ENCODE measurements at regions not wholly inside any gene's neighbourhood (a gene's known extent, or its start where the extent isn't known, plus 50 kb on each side); places are given as distances from the start of the nearest gene placed in this dataset.

DNA sequence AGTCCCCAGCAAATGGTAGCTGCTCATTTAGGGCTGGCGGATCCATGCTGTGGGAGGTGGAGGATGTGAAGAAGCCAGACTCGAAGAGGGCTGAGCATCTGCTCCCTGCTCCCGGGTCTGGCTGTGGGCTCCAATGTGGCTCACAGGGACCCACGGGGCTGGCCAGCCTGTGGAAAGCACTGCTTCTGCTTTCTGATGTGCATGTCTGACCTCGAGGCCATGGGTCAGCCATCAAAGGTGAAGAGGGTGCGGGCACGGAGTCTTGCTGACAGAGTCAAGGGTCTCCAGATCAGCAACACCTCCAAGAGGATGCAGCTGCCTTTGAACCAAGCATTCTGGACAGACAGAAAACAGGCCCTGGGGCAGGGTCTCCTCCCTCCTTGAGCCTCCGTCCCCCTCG lies 178.2 kb downstream of the INHBB start:
- DNase-seq (ENCODE audit: low spot score in 2 of 2) = no peak
- H3K36me3 ChIP-seq = no peaks in the 10 kb centered on the region
- no peaks in the 10 kb centered on the region for H3K9me3 ChIP-seq
- peaks cover 0 to 27% of the 10 kb centered on the region in 2 donors for H3K27me3 ChIP-seq
- H3K4me3 ChIP-seq = no peak overlapping the region
- no peak overlapping the region for H3K27ac ChIP-seq
- 88% methylated on average over 9 of the region's 9 CpGs for WGBS, 2 donors
- TF ChIP-seq POLR2A (IDR thresholded peaks at IDR 0.05) (no peak), EP300 (IDR thresholded peaks at IDR 0.05) (no peak)
- TF ChIP-seq, protein P1, sequence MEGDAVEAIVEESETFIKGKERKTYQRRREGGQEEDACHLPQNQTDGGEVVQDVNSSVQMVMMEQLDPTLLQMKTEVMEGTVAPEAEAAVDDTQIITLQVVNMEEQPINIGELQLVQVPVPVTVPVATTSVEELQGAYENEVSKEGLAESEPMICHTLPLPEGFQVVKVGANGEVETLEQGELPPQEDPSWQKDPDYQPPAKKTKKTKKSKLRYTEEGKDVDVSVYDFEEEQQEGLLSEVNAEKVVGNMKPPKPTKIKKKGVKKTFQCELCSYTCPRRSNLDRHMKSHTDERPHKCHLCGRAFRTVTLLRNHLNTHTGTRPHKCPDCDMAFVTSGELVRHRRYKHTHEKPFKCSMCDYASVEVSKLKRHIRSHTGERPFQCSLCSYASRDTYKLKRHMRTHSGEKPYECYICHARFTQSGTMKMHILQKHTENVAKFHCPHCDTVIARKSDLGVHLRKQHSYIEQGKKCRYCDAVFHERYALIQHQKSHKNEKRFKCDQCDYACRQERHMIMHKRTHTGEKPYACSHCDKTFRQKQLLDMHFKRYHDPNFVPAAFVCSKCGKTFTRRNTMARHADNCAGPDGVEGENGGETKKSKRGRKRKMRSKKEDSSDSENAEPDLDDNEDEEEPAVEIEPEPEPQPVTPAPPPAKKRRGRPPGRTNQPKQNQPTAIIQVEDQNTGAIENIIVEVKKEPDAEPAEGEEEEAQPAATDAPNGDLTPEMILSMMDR (IDR thresholded peaks at IDR 0.05) = no peak
- peaks cover 0 to 17% (median 0%) of the 10 kb centered on the region in 4 donors for H3K4me1 ChIP-seq

GRCh38 chr2:120525056-120526046 lies 179.4 kb downstream of the INHBB start:
- no peaks in the 10 kb centered on the region for H3K9me3 ChIP-seq
- no peak for DNase-seq (ENCODE audit: low spot score in 2 of 2)
- TF ChIP-seq EP300 (IDR thresholded peaks at IDR 0.05) (peak in 1 of 2 donors; percentile 41), POLR2A (IDR thresholded peaks at IDR 0.05) (no peak)
- no peaks in the 10 kb centered on the region for H3K36me3 ChIP-seq
- H3K27me3 ChIP-seq = peaks cover 0 to 27% of the 10 kb centered on the region in 2 donors
- no peak overlapping the region for H3K4me3 ChIP-seq
- H3K27ac ChIP-seq = peak overlapping the region in 1 of 4 donors; percentile 12
- peaks cover 0 to 17% (median 0%) of the 10 kb centered on the region in 4 donors for H3K4me1 ChIP-seq
- WGBS, 2 donors = 39 to 49% methylated on average over 18 of the region's 18 CpGs

DNA sequence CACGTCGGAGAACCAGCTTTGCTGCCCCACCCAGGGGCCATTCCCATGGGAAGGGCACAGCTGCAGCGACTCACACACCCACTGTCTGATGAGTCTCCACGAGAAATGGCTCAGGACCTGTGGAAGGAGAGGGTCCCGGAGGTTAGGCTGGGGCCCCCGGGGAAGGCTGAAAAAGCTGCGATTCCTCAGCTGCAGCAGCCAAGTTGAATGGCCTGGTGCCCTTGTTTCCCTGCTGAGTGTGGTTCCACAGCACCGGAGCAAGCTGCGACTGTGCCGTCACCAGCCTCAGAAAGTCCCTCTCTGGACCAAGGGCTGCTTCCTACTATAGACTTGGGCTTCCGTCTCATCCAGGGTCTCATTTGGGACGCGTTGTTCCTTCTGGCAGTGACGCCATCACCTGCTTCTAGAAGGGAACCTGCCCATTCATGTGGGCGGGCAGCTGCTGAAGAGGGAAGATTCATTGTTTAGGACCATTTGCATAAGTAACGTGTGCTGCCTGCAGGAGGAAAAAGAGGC lies 180.2 kb downstream of the INHBB start:
- peaks cover 0 to 19% (median 0%) of the 10 kb centered on the region in 4 donors for H3K4me1 ChIP-seq
- H3K27me3 ChIP-seq = peaks cover 0 to 27% of the 10 kb centered on the region in 2 donors
- TF ChIP-seq EP300 (IDR thresholded peaks at IDR 0.05) (peak; percentile 37 to 62), POLR2A (IDR thresholded peaks at IDR 0.05) (no peak)
- TF ChIP-seq, protein P1 (IDR thresholded peaks at IDR 0.05) = no peak
- no peak for DNase-seq (ENCODE audit: low spot score in 2 of 2)
- H3K9me3 ChIP-seq = no peaks in the 10 kb centered on the region
- no peaks in the 10 kb centered on the region for H3K36me3 ChIP-seq
- no peak overlapping the region for H3K4me3 ChIP-seq
- WGBS, 2 donors = 60 to 64% methylated on average over 15 to 16 of the region's 16 CpGs
- peak overlapping the region in 1 of 4 donors; percentile 12 for H3K27ac ChIP-seq

- Histone ChIP-seq H3K4me3 (no peak overlapping the region), H3K36me3 (no peaks in the 10 kb centered on the region), H3K27me3 (peaks cover 0 to 16% of the 10 kb centered on the region in 2 donors), H3K9me3 (no peaks in the 10 kb centered on the region), H3K4me1 (peaks cover 0 to 30% (median 0%) of the 10 kb centered on the region in 4 donors), H3K27ac (peak overlapping the region in 1 of 4 donors; percentile 42)
- TF ChIP-seq POLR2A (IDR thresholded peaks at IDR 0.05) (no peak), EP300 (IDR thresholded peaks at IDR 0.05) (no peak)
- TF ChIP-seq, protein P1 (IDR thresholded peaks at IDR 0.05) = no peak
- DNase-seq (ENCODE audit: low spot score in 2 of 2) = no peak
- 72 to 80% methylated on average over 15 to 18 of the region's 18 CpGs for WGBS, 2 donors
Observed at GRCh38 chr2:120526997-120527945, 181.3 kb downstream of the INHBB start.

DNA sequence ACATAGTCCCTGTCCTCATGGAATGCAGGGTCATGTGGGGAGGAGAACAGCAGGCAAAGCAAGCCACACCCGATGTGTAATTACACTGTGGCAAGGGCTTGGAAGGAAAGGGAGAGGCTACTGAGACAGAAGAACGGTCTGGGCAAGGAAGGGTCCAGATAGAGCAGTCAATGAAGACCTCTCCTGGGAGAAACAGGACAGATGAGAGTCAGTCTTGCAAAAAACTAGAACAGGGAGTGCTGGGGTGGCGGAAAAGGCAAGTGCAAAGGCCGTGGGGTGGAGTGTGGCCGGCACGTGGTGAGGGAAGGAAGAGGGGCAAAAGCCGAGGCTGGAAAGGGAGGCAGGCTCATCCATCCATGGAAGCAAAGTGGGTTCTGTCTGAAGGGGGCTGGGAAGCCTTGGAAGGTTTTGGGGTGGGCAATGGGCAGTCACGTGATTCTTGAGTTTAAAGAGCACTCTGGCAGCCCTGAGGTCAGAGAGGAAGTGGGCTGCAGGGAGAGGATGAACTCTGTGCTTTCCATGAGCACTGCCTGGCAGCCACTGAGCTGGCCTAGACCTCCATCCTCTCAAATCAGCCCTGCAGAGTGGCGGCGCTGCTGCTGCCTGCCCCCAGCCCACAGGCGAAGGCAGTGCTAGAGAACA lies 182.2 kb downstream of the INHBB start:
- Histone ChIP-seq H3K9me3 (no peaks in the 10 kb centered on the region), H3K36me3 (no peaks in the 10 kb centered on the region), H3K4me1 (peaks cover 0 to 39% (median 0%) of the 10 kb centered on the region in 4 donors), H3K4me3 (no peak overlapping the region), H3K27ac (peak overlapping the region in 2 of 4 donors; percentile 8 to 42), H3K27me3 (peaks cover 0 to 11% of the 10 kb centered on the region in 2 donors)
- no peak for DNase-seq (ENCODE audit: low spot score in 2 of 2)
- TF ChIP-seq, protein P1 (IDR thresholded peaks at IDR 0.05) = no peak
- no peak for TF ChIP-seq EP300 (IDR thresholded peaks at IDR 0.05)
- TF ChIP-seq POLR2A (IDR thresholded peaks at IDR 0.05) = no peak
- WGBS, 2 donors = 50 to 52% methylated on average over 11 of the region's 11 CpGs
